Stimulated activated memory B cell treated with anti-CD40 and anti-IgM and Interleukin-4, amounts not matched to agents 10 μg/mL and 1 μg/mL and 100 μg/mL, for 72 hours (primary cell): ENCODE measurements at regions not wholly inside any gene's neighbourhood (a gene's known extent, or its start where the extent isn't known, plus 50 kb on each side); places are given as distances from the start of the nearest gene placed in this dataset.

Experiments
- ATAC-seq: fragments of 150-1000 bp; cut with Tn5 transposase; 2 replicates; pipeline ENCODE4 v1.10.0; 2021
- H3K27ac Mint-ChIP-seq: one replicate; pipeline ENCODE4 v1.8.0; 2022; ENCODE audit warnings: mild to moderate bottlenecking, mixed read lengths
- H3K27me3 Mint-ChIP-seq: one replicate; pipeline ENCODE4 v1.8.0; 2022; ENCODE audit warnings: mixed read lengths
- H3K36me3 Mint-ChIP-seq: one replicate; pipeline ENCODE4 v1.8.0; 2022; ENCODE audit warnings: mixed read lengths
- H3K4me1 Mint-ChIP-seq: one replicate; pipeline ENCODE4 v1.8.0; 2022; ENCODE audit warnings: mixed read lengths
- H3K4me3 Mint-ChIP-seq: one replicate; pipeline ENCODE4 v1.8.0; 2022; ENCODE audit warnings: mild to moderate bottlenecking, moderate library complexity, mixed read lengths
- H3K9me3 Mint-ChIP-seq: one replicate; pipeline ENCODE4 v1.8.0; 2022; ENCODE audit warnings: mixed read lengths

GRCh38 chr1:43057567-43057966, 98.9 kb upstream of the SLC2A1 start:
- Mint-ChIP-seq H3K4me1 (peaks cover 8% of the 10 kb centered on the region), H3K9me3 (no peaks in the 10 kb centered on the region), H3K27ac (no peak overlapping the region), H3K4me3 (no peak overlapping the region), H3K27me3 (peaks cover 15% of the 10 kb centered on the region), H3K36me3 (no peaks in the 10 kb centered on the region)
- no peak for ATAC-seq

GRCh38 chr1:43056981-43057391, 98.3 kb upstream of the SLC2A1 start:
- ATAC-seq, result no peak
- peaks cover 8% of the 10 kb centered on the region for H3K4me1 Mint-ChIP-seq
- peaks cover 15% of the 10 kb centered on the region for H3K27me3 Mint-ChIP-seq
- no peak overlapping the region for H3K27ac Mint-ChIP-seq
- H3K36me3 Mint-ChIP-seq, result no peaks in the 10 kb centered on the region
- no peaks in the 10 kb centered on the region for H3K9me3 Mint-ChIP-seq
- H3K4me3 Mint-ChIP-seq, result no peak overlapping the region

- Mint-ChIP-seq H3K36me3 (no peaks in the 10 kb centered on the region), H3K27me3 (peaks cover 15% of the 10 kb centered on the region), H3K4me3 (no peak overlapping the region), H3K27ac (no peak overlapping the region), H3K9me3 (no peaks in the 10 kb centered on the region), H3K4me1 (peaks cover 8% of the 10 kb centered on the region)
- ATAC-seq, result no peak
These were observed 97.8 kb upstream of the SLC2A1 start for GRCh38 chr1:43056460-43056859.

DNA sequence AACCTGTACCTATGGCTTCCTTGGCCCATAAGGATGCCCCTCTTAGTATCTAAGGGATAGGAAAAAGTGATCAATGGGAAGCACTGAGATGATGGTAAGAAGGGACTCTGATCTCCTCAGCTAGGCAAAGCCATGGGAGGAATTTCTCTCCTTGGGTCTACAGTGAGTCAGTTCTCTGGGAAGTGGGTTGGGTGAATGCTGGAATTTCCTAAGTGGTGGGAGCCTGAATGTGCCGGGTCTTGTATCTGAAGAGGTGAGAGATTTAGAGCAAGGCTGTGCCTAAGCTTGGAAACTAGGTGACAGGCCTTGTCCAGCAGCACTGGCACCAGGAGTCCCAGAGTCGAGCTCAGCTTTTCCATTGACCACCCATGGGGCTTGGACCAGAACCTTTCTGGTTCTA, 96.3 kb upstream of the SLC2A1 start:
- ATAC-seq, result no peak
- H3K4me1 Mint-ChIP-seq, result peaks cover 8% of the 10 kb centered on the region
- no peaks in the 10 kb centered on the region for H3K36me3 Mint-ChIP-seq
- H3K9me3 Mint-ChIP-seq, result no peaks in the 10 kb centered on the region
- no peak overlapping the region for H3K27ac Mint-ChIP-seq
- H3K4me3 Mint-ChIP-seq, result no peak overlapping the region
- H3K27me3 Mint-ChIP-seq, result peaks cover 15% of the 10 kb centered on the region

DNA sequence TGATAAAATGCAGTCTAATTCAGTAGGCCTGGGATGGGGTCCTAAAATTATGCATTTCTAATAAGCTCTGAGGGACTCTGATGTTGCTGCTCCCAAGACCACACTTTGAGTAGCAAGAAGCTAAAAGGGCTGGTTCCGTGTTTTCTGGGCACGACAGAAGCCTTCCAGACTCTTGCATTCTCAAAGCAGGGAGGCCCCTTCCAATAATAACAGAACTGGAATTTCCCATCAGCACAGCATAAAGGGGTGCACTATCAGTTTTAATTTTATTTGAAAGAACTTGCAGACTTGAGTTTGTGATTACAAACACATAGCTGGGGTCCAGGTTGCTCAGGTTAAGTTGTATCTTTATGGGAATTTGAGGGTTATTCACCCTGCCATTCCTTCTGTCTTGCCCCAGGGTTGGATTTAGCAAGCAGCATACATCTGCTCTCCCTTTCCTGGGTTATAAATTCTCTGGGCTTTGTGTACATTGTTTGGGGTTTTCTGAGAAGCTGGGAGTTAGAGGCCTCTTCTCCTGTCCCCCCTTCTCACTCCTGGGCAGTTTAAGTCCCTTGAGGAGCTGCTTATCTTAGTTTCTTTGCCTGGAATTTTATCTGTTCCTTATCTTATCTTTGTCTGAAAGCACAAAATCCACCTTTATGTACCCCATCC, 94.2 kb upstream of the SLC2A1 start:
- ATAC-seq, result no peak

DNA sequence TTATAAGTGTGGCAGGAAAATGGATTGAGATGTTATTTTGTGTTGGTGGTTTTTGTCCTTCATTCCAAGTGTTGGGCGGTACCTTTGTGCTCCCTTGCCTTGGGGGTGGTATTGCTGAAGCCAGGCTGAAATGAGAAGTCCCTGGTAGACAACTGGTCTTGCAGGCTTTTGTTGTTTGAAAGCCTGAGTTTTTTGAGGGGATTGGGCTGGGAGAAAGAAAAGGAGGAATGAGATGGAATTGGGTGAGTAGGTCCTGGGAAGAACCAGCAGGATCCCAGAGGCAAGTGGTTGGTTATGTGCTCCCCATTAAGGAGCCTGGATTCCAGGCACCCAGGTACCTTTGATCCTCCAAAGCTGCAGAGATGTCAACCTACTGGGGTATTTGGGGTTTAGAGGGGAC, 93.7 kb upstream of the SLC2A1 start:
- Mint-ChIP-seq H3K4me3 (no peak overlapping the region), H3K4me1 (no peaks in the 10 kb centered on the region), H3K27me3 (peaks cover 4% of the 10 kb centered on the region), H3K9me3 (no peaks in the 10 kb centered on the region), H3K36me3 (no peaks in the 10 kb centered on the region), H3K27ac (no peak overlapping the region)
- ATAC-seq, result no peak

More for the DNA sequence above, 94.2 kb upstream of the SLC2A1 start:
- H3K9me3 Mint-ChIP-seq, result no peaks in the 10 kb centered on the region
- H3K36me3 Mint-ChIP-seq, result no peaks in the 10 kb centered on the region
- H3K27me3 Mint-ChIP-seq, result peaks cover 9% of the 10 kb centered on the region
- no peak overlapping the region for H3K27ac Mint-ChIP-seq
- H3K4me1 Mint-ChIP-seq, result peaks cover under 1% of the 10 kb centered on the region
- no peak overlapping the region for H3K4me3 Mint-ChIP-seq

DNA sequence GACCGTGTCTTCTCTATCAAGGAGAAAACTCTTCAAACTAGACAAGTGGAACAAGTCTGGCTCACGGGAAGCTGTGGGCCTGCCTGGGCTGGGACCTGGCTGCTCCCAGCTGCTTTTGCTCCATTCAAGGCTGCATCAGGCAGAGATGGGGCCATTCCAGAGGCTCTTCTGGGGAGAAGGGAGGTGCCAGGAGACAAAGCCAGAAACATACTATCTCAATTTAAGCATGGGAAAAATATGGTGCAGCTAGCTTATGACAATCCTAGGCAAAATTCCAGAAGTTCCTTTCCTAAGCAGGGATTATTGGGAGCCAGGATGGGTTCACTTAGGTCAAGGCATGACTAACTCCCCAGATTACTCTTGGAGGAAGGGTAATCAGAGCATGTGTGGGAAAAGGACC, 90.8 kb upstream of the SLC2A1 start:
- no peak for ATAC-seq
- no peaks in the 10 kb centered on the region for H3K36me3 Mint-ChIP-seq
- no peaks in the 10 kb centered on the region for H3K27me3 Mint-ChIP-seq
- no peak overlapping the region for H3K27ac Mint-ChIP-seq
- H3K4me3 Mint-ChIP-seq, result no peak overlapping the region
- no peaks in the 10 kb centered on the region for H3K4me1 Mint-ChIP-seq
- no peaks in the 10 kb centered on the region for H3K9me3 Mint-ChIP-seq

DNA sequence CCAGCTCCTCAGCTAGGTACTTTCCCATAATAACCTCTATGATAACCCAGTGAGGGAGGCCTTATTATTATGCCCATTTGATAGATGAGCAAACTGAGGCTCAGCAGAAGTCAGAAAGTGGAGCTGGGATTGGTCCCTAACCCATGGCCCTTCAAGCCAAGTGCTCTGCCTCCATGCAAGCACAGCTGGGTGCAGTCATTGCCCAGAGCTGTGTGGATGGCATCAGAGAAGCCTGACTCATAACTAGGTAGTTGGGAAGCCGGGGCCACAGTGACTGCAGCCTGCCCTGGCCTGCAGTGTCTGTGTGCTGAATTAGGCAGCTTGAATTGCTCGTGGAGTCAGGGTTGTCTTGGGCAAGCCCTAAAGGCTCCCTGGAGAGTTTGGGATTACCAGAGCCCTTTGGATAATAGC, 89.9 kb upstream of the SLC2A1 start:
- no peak for ATAC-seq
- no peaks in the 10 kb centered on the region for H3K36me3 Mint-ChIP-seq
- H3K27me3 Mint-ChIP-seq, result no peaks in the 10 kb centered on the region
- H3K27ac Mint-ChIP-seq, result no peak overlapping the region
- no peaks in the 10 kb centered on the region for H3K9me3 Mint-ChIP-seq
- no peak overlapping the region for H3K4me3 Mint-ChIP-seq
- H3K4me1 Mint-ChIP-seq, result no peaks in the 10 kb centered on the region

DNA sequence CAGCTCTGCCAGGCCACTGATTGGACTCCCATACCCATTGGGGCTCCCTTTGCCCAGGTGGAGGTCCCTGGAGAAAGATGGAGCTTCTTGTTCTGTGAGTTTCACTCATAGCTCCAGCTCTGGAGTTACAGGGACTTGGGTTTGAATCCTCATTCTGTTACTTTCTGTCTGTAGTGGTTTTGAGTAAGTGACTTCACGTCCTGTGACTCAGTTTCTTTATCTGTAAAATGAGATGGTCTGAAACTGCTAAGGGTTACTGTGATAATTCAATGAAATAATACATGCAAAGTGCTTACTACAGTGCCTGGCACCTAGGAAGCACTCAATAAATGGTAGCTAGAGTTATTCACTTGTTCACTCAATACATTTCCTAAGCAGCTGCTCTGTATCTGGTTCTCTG, 88.5 kb upstream of the SLC2A1 start:
- ATAC-seq, result no peak
- Mint-ChIP-seq H3K36me3 (no peaks in the 10 kb centered on the region), H3K4me1 (no peaks in the 10 kb centered on the region), H3K27me3 (no peaks in the 10 kb centered on the region), H3K27ac (no peak overlapping the region), H3K9me3 (no peaks in the 10 kb centered on the region), H3K4me3 (no peak overlapping the region)

DNA sequence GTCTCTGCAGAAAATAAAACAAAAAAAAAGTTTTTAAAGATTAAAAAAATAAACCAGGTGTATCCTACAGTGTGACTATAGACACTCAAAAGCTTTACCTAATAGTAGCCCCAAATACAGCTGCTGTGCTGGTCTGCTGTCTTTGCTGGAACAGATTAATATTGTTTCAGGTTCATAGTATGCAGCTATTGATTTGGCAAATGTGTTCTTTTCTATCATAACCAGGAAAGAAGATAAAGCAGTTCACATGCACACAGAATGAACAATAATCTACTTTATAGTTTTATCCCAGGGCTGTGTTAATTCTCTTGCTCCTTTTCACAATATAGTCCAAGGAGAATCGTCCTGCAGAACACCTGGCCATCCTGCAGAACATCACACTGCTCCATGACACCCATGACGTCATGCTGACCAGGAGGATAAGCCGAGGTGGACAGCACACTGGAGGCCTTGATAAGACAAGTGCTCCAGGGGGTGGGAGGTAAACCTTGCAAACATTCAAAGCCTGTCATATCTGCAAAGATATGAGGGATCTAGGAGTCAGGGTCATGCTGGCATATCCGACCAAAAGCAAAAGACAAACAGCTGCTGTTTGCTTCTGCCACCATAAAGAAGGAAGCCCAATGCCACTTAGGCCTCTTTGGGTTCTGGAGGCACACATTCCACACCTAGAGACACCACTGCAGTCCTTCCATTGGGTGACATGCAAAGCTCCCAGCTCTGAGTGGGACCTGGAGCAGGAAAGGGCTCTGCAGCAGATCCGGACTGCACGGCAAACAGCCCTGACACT, 86.1 kb upstream of the SLC2A1 start:
- ATAC-seq, result no peak
- Mint-ChIP-seq H3K27me3 (no peaks in the 10 kb centered on the region), H3K4me1 (no peaks in the 10 kb centered on the region), H3K27ac (no peak overlapping the region), H3K4me3 (no peak overlapping the region), H3K36me3 (no peaks in the 10 kb centered on the region), H3K9me3 (no peaks in the 10 kb centered on the region)

GRCh38 chr1:43043695-43044094, 85.0 kb upstream of the SLC2A1 start:
- no peak for ATAC-seq
- Mint-ChIP-seq H3K36me3 (no peaks in the 10 kb centered on the region), H3K27me3 (no peaks in the 10 kb centered on the region), H3K4me1 (no peaks in the 10 kb centered on the region), H3K9me3 (no peaks in the 10 kb centered on the region), H3K27ac (no peak overlapping the region), H3K4me3 (no peak overlapping the region)

GRCh38 chr1:43042773-43043457, 84.2 kb upstream of the SLC2A1 start:
- ATAC-seq, result no peak
- Mint-ChIP-seq H3K27me3 (no peaks in the 10 kb centered on the region), H3K36me3 (no peaks in the 10 kb centered on the region), H3K4me1 (no peaks in the 10 kb centered on the region), H3K9me3 (no peaks in the 10 kb centered on the region), H3K4me3 (no peak overlapping the region), H3K27ac (no peak overlapping the region)

DNA sequence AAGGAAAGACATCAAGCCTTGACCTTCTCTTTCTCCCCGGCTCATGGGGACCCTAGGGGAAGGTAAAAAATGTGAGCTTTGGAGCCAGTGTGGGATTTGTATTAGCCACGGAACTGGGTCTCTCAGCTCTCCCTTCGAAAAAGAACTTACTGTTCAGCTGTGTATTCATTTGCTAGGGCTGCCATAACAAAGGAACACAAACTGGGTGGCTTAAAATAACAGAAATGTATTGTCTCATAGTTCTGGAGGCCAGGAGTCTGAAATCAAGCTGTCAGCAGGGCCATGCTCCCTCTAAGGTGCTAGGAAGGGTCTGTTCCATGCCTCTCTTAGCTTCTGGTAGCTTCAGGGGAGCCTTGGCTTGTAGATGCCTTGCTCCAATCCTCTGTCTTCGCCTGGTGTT, 83.5 kb upstream of the SLC2A1 start:
- H3K27me3 Mint-ChIP-seq, result no peaks in the 10 kb centered on the region
- H3K9me3 Mint-ChIP-seq, result no peaks in the 10 kb centered on the region
- H3K36me3 Mint-ChIP-seq, result no peaks in the 10 kb centered on the region
- H3K4me1 Mint-ChIP-seq, result no peaks in the 10 kb centered on the region
- ATAC-seq, result no peak
- H3K4me3 Mint-ChIP-seq, result no peak overlapping the region
- H3K27ac Mint-ChIP-seq, result no peak overlapping the region

- no peak overlapping the region for H3K4me3 Mint-ChIP-seq
- no peaks in the 10 kb centered on the region for H3K27me3 Mint-ChIP-seq
- no peaks in the 10 kb centered on the region for H3K4me1 Mint-ChIP-seq
- no peak for ATAC-seq
- H3K9me3 Mint-ChIP-seq, result no peaks in the 10 kb centered on the region
- H3K27ac Mint-ChIP-seq, result no peak overlapping the region
- no peaks in the 10 kb centered on the region for H3K36me3 Mint-ChIP-seq
These were observed 82.9 kb upstream of the SLC2A1 start for GRCh38 chr1:43041591-43041990.

GRCh38 chr1:43039228-43040055, 80.8 kb upstream of the SLC2A1 start:
- H3K4me3 Mint-ChIP-seq, result no peak overlapping the region
- no peaks in the 10 kb centered on the region for H3K9me3 Mint-ChIP-seq
- H3K4me1 Mint-ChIP-seq, result peaks cover 5% of the 10 kb centered on the region
- H3K36me3 Mint-ChIP-seq, result no peaks in the 10 kb centered on the region
- H3K27ac Mint-ChIP-seq, result no peak overlapping the region
- H3K27me3 Mint-ChIP-seq, result no peaks in the 10 kb centered on the region
- ATAC-seq, result no peak
